HFF-Myc (cell line): ENCODE measurements at regions not wholly inside any gene's neighbourhood (a gene's known extent, or its start where the extent isn't known, plus 50 kb on each side); places are given as distances from the start of the nearest gene placed in this dataset.

ENCODE experiments used
- DNase-seq: peaks from one replicate; pipeline ENCODE4 v3.0.0-alpha.2; 2011; ENCODE audit warnings: low read depth; ENCODE audit errors: extremely low read depth
- H3K4me3 ChIP-seq: replicated peaks from 2 replicates; pipeline ENCODE4 v1.5.1; 2011; ENCODE audit warnings: low read depth, mild to moderate bottlenecking, control low read depth, low read length
- CTCF ChIP-seq: IDR thresholded peaks from 2 replicates; pipeline ENCODE4 v1.5.1; 2012; ENCODE audit warnings: mild to moderate bottlenecking, low read depth, low read length, control low read depth; ENCODE audit errors: missing control alignments

GRCh38 chr4:106594291-106594952 lies 225.8 kb upstream of the GIMD1 start:
- DNase-seq: no peak
- TF ChIP-seq CTCF: no peak
- H3K4me3 ChIP-seq: no peak overlapping the region

GRCh38 chr4:106588891-106589290 lies 220.3 kb upstream of the GIMD1 start:
- TF ChIP-seq CTCF: no peak
- no peak overlapping the region for H3K4me3 ChIP-seq
- DNase-seq: no peak

- peak; percentile 74 for DNase-seq
- no peak for TF ChIP-seq CTCF
- no peak overlapping the region for H3K4me3 ChIP-seq
These were observed 219.0 kb upstream of the GIMD1 start for GRCh38 chr4:106587558-106587957.

GRCh38 chr4:106585915-106586349 lies 217.4 kb upstream of the GIMD1 start:
- DNase-seq: no peak
- no peak overlapping the region for H3K4me3 ChIP-seq
- TF ChIP-seq CTCF: no peak

GRCh38 chr4:106584337-106584989 lies 215.9 kb upstream of the GIMD1 start:
- no peak for DNase-seq
- TF ChIP-seq CTCF: no peak
- no peak overlapping the region for H3K4me3 ChIP-seq

- DNase-seq: peak; percentile 76
- no peak for TF ChIP-seq CTCF
- no peak overlapping the region for H3K4me3 ChIP-seq
These were observed 215.0 kb upstream of the GIMD1 start for GRCh38 chr4:106583567-106583966.
